ENCODE measurements at regions not wholly inside any gene's neighbourhood (a gene's known extent, or its start where the extent isn't known, plus 50 kb on each side); places are given as distances from the start of the nearest gene placed in this dataset.

GRCh38 chr4:8774071-8774470 is 97.6 kb downstream of the HMX1 start:
- no peak for TF ChIP-seq CTCF (IDR thresholded peaks at IDR 0.05)
- no peak for TF ChIP-seq EP300 (IDR thresholded peaks at IDR 0.05)
- no peak for TF ChIP-seq POLR2A (IDR thresholded peaks at IDR 0.05)
- TF ChIP-seq POLR2AphosphoS5 (IDR thresholded peaks at IDR 0.05) = no peak

Measured in upper lobe of left lung (tissue), 4 donors.